ENCODE measurements at regions not wholly inside any gene's neighbourhood (a gene's known extent, or its start where the extent isn't known, plus 50 kb on each side); places are given as distances from the start of the nearest gene placed in this dataset.

DNA sequence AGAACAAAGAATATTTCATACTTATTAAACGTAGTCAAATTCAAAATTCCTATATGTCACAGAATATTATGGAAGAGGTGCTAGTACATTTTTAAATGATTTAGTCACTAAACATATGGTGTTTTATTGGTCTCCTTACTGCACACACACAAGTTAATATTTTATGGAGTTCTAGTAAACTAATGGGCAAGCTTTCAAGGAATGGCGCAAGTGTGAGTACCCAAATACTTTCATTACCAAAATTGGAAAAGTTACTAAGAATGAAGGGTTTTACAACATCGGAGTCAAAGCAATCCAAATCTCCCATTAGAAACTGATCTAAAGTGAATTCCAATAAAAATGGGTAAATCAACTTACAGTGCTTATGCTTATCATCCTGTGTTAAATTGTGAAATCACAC, 921.9 kb downstream of the ADGRL2 start:
- Histone ChIP-seq H3K4me3 (no peak overlapping the region), H3K4me1 (no peaks in the 10 kb centered on the region), H3K36me3 (no peaks in the 10 kb centered on the region), H3K9me3 (peaks cover 0 to 7% (median 0%) of the 10 kb centered on the region in 4 donors), H3K27me3 (no peaks in the 10 kb centered on the region), H3K27ac (replicated peaks in 1 of 4) (no peak overlapping the region)
- no peak for TF ChIP-seq EP300 (IDR thresholded peaks at IDR 0.05)
- TF ChIP-seq POLR2A (IDR thresholded peaks at IDR 0.05; ENCODE audit: low read depth): no peak
- TF ChIP-seq POLR2AphosphoS5 (IDR thresholded peaks at IDR 0.05): no peak
- TF ChIP-seq, protein P1, sequence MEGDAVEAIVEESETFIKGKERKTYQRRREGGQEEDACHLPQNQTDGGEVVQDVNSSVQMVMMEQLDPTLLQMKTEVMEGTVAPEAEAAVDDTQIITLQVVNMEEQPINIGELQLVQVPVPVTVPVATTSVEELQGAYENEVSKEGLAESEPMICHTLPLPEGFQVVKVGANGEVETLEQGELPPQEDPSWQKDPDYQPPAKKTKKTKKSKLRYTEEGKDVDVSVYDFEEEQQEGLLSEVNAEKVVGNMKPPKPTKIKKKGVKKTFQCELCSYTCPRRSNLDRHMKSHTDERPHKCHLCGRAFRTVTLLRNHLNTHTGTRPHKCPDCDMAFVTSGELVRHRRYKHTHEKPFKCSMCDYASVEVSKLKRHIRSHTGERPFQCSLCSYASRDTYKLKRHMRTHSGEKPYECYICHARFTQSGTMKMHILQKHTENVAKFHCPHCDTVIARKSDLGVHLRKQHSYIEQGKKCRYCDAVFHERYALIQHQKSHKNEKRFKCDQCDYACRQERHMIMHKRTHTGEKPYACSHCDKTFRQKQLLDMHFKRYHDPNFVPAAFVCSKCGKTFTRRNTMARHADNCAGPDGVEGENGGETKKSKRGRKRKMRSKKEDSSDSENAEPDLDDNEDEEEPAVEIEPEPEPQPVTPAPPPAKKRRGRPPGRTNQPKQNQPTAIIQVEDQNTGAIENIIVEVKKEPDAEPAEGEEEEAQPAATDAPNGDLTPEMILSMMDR (IDR thresholded peaks at IDR 0.05): no peak
- intact Hi-C loops (cut with DNase I): no loop called here
- DNase-seq (ENCODE audit: extremely low spot score): no peak
- WGBS: 87% methylated on average over 3 of the region's 3 CpGs

- TF ChIP-seq, protein P1 (IDR thresholded peaks at IDR 0.05): no peak
- TF ChIP-seq POLR2AphosphoS5 (IDR thresholded peaks at IDR 0.05): no peak
- TF ChIP-seq POLR2A (IDR thresholded peaks at IDR 0.05; ENCODE audit: low read depth): no peak
- TF ChIP-seq EP300 (IDR thresholded peaks at IDR 0.05): no peak
- DNase-seq (ENCODE audit: extremely low spot score): no peak
- no peaks in the 10 kb centered on the region for H3K4me1 ChIP-seq
- 75% methylated on average over 3 of the region's 3 CpGs for WGBS
- H3K27me3 ChIP-seq: no peaks in the 10 kb centered on the region
- H3K36me3 ChIP-seq: no peaks in the 10 kb centered on the region
- H3K9me3 ChIP-seq: peaks cover 0 to 7% (median 0%) of the 10 kb centered on the region in 4 donors
- intact Hi-C loops (cut with DNase I): no loop called here
- no peak overlapping the region for H3K4me3 ChIP-seq
- no peak overlapping the region for H3K27ac ChIP-seq (replicated peaks in 1 of 4)
Observed at GRCh38 chr1:82721702-82722101, 921.0 kb downstream of the ADGRL2 start.

DNA sequence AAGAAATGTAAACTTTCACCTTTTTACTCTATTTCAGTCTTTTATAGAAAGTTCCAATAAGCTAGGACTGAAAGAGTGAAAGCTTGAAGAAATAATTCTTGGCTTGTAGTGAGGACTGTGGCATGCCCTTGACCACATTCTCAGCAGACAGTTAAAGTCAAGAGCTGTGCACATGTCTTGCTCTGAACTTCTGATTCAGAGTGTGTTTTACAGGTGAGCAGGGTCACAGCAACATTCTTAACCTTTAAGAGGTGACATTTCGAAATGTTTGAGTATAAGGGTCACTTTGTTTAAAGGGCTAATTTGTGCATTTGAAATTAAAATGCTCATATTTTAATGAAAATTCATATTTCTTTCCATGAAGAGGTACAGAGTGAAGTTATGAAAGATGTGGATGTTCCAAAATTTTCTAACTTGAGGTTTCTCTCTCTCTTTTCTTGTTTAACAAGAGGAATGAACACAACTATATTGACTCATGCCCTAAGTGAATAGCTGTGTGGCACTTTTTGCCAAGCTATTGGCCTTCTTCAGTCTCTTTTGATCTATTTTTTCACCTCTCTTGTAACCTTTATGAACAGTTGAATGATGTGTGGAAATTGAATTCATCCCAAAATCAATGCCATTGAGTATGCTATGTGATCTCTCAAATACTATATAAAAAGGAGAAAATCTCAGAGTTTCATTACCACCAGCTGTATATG, 918.1 kb downstream of the ADGRL2 start:
- DNase-seq (ENCODE audit: extremely low spot score): no peak
- no peaks in the 10 kb centered on the region for H3K27me3 ChIP-seq
- peaks cover 0 to 12% (median 0%) of the 10 kb centered on the region in 4 donors for H3K9me3 ChIP-seq
- TF ChIP-seq POLR2AphosphoS5 (IDR thresholded peaks at IDR 0.05) (no peak), POLR2A (IDR thresholded peaks at IDR 0.05; ENCODE audit: low read depth) (no peak), EP300 (IDR thresholded peaks at IDR 0.05) (no peak)
- TF ChIP-seq, protein P1 (IDR thresholded peaks at IDR 0.05): no peak
- intact Hi-C loops (cut with DNase I): no loop called here
- H3K36me3 ChIP-seq: no peaks in the 10 kb centered on the region
- WGBS: 89% methylated on average over 1 of the region's 1 CpG
- no peak overlapping the region for H3K4me3 ChIP-seq
- H3K4me1 ChIP-seq: no peaks in the 10 kb centered on the region
- no peak overlapping the region for H3K27ac ChIP-seq (replicated peaks in 1 of 4)

GRCh38 chr1:82710091-82710490, 909.4 kb downstream of the ADGRL2 start:
- no peak overlapping the region for H3K27ac ChIP-seq (replicated peaks in 1 of 4)
- peaks cover 0 to 6% (median 0%) of the 10 kb centered on the region in 4 donors for H3K9me3 ChIP-seq
- H3K4me3 ChIP-seq: no peak overlapping the region
- no peak for TF ChIP-seq EP300 (IDR thresholded peaks at IDR 0.05)
- no peak for TF ChIP-seq POLR2AphosphoS5 (IDR thresholded peaks at IDR 0.05)
- no peak for TF ChIP-seq POLR2A (IDR thresholded peaks at IDR 0.05; ENCODE audit: low read depth)
- TF ChIP-seq, protein P1 (IDR thresholded peaks at IDR 0.05): no peak
- no peaks in the 10 kb centered on the region for H3K27me3 ChIP-seq
- intact Hi-C loops (cut with DNase I): no loop called here
- no peak for DNase-seq (ENCODE audit: extremely low spot score)
- no peaks in the 10 kb centered on the region for H3K4me1 ChIP-seq
- H3K36me3 ChIP-seq: no peaks in the 10 kb centered on the region

DNA sequence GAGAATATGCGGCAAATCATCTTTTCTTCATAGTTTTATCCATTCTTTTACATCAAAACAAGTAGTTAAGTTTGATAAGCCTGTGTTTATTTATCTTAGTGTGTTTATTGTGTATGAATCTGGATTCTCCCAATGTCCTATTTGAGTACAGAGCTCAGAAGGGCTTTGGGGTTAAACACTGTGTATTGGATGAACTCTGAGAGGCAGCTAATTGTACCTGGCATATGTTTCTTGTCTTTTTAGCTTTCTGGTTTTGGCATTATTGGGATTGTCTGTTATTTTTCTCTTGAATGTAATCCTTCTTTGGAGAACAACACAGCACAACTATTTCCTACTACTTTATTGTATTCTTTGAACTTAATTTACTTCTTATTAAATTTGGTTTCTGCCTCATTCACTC, 906.9 kb downstream of the ADGRL2 start:
- Histone ChIP-seq H3K4me3 (no peak overlapping the region), H3K9me3 (no peaks in the 10 kb centered on the region), H3K4me1 (no peaks in the 10 kb centered on the region), H3K27ac (replicated peaks in 1 of 4) (no peak overlapping the region), H3K27me3 (no peaks in the 10 kb centered on the region), H3K36me3 (no peaks in the 10 kb centered on the region)
- DNase-seq (ENCODE audit: extremely low spot score): no peak
- TF ChIP-seq EP300 (IDR thresholded peaks at IDR 0.05): no peak
- 95% methylated on average over 1 of the region's 1 CpG for WGBS
- intact Hi-C loops (cut with DNase I): no loop called here
